ENCODE measurements at regions not wholly inside any gene's neighbourhood (a gene's known extent, or its start where the extent isn't known, plus 50 kb on each side); places are given as distances from the start of the nearest gene placed in this dataset.

- TF ChIP-seq CTCF (conservative IDR thresholded peaks at IDR 0.05; ENCODE audit: low read depth), result no peak
- peak; percentile 74 for DNase-seq (ENCODE audit: low spot score)
- ChIA-PET POLR2A (ENCODE audit: low non-redundant PET) (no interaction called here), CTCF (interaction anchor here (0.6 kb wide), 1 partner anchor 155 kb away, joined by 3 read pairs; no protein-coding TSS in a partner anchor)
- H3K27ac ChIP-seq, result no peak overlapping the region
Observed at GRCh38 chr4:125042041-125042440, 272.7 kb upstream of the FAT4 start.

- CTCF ChIA-PET, result no interaction called here
- peak; percentile 44 for DNase-seq (ENCODE audit: low spot score)
Observed at GRCh38 chr4:125041372-125041930, 273.3 kb upstream of the FAT4 start.

GRCh38 chr4:125039550-125039949 is 275.2 kb upstream of the FAT4 start:
- no peak for DNase-seq (ENCODE audit: low spot score)
- no peak for TF ChIP-seq CTCF (conservative IDR thresholded peaks at IDR 0.05; ENCODE audit: low read depth)
- H3K27ac ChIP-seq, result no peak overlapping the region
- CTCF ChIA-PET, result no interaction called here
- POLR2A ChIA-PET (ENCODE audit: low non-redundant PET), result no interaction called here

More at GRCh38 chr4:125041372-125041930, 273.3 kb upstream of the FAT4 start:
- POLR2A ChIA-PET (ENCODE audit: low non-redundant PET), result no interaction called here
- TF ChIP-seq CTCF (conservative IDR thresholded peaks at IDR 0.05; ENCODE audit: low read depth), result no peak
- H3K27ac ChIP-seq, result no peak overlapping the region

GRCh38 chr4:125022855-125023501 is 291.8 kb upstream of the FAT4 start:
- no peak overlapping the region for H3K27ac ChIP-seq
- no peak for TF ChIP-seq CTCF (conservative IDR thresholded peaks at IDR 0.05; ENCODE audit: low read depth)
- POLR2A ChIA-PET (ENCODE audit: low non-redundant PET), result no interaction called here
- no peak for DNase-seq (ENCODE audit: low spot score)
- CTCF ChIA-PET, result no interaction called here

GRCh38 chr4:125021189-125021588 is 293.6 kb upstream of the FAT4 start:
- CTCF ChIA-PET, result interaction anchor here (1.0 kb wide), 1 partner anchor 10 kb away, joined by 3 read pairs; no protein-coding TSS in a partner anchor
- H3K27ac ChIP-seq, result no peak overlapping the region

More at GRCh38 chr4:125021189-125021588, 293.6 kb upstream of the FAT4 start:
- TF ChIP-seq CTCF (conservative IDR thresholded peaks at IDR 0.05; ENCODE audit: low read depth), result no peak
- POLR2A ChIA-PET (ENCODE audit: low non-redundant PET), result no interaction called here
- no peak for DNase-seq (ENCODE audit: low spot score)

Measured in RWPE1 (cell line).